Lower leg skin (tissue), 3 donors: ENCODE measurements at regions not wholly inside any gene's neighbourhood (a gene's known extent, or its start where the extent isn't known, plus 50 kb on each side); places are given as distances from the start of the nearest gene placed in this dataset.

Experiments used
- POLR2A ChIP-seq, 2 donors: fragments of 450-650 bp; IDR thresholded peaks; one replicate each; pipeline ENCODE4 v1.6.1; 2016 to 2017; ENCODE audit warnings: antibody characterized with exemption in 2 of 2, mild to moderate bottlenecking in 1 of 2, moderate library complexity in 1 of 2
- TF ChIP-seq, protein P1 (sequence below), 3 donors: fragments of 450-650 bp; IDR thresholded peaks; one replicate each; pipeline ENCODE4 v1.5.1; 2016; ENCODE audit warnings: antibody characterized with exemption in 3 of 3, mild to moderate bottlenecking in 3 of 3, moderate library complexity in 2 of 3

- TF ChIP-seq, protein P1, sequence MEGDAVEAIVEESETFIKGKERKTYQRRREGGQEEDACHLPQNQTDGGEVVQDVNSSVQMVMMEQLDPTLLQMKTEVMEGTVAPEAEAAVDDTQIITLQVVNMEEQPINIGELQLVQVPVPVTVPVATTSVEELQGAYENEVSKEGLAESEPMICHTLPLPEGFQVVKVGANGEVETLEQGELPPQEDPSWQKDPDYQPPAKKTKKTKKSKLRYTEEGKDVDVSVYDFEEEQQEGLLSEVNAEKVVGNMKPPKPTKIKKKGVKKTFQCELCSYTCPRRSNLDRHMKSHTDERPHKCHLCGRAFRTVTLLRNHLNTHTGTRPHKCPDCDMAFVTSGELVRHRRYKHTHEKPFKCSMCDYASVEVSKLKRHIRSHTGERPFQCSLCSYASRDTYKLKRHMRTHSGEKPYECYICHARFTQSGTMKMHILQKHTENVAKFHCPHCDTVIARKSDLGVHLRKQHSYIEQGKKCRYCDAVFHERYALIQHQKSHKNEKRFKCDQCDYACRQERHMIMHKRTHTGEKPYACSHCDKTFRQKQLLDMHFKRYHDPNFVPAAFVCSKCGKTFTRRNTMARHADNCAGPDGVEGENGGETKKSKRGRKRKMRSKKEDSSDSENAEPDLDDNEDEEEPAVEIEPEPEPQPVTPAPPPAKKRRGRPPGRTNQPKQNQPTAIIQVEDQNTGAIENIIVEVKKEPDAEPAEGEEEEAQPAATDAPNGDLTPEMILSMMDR (IDR thresholded peaks at IDR 0.05) = no peak
- TF ChIP-seq POLR2A (IDR thresholded peaks at IDR 0.05) = no peak
Measured at GRCh38 chr22:44625421-44625760, 76.6 kb upstream of the PRR5 start.
